ENCODE measurements at regions not wholly inside any gene's neighbourhood (a gene's known extent, or its start where the extent isn't known, plus 50 kb on each side); places are given as distances from the start of the nearest gene placed in this dataset.

DNA sequence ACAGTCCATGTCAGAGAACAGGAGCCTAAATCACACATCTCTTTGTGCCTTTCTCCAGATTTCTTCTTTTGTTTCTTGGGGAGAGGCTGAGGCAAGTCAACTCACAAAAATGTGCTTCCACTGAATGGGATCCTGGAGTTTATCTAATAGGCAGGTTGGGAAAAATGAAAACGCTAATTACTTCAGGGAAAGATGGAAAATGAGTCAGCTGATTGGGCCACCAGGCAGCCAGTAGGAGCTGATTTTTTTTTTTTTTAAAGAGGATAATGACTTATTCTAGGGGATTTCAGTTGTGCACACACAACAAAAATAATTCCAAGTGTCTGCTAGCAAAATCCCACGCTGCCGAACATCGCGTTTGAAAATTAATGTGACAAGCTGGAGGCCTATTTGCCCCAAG, 412.8 kb upstream of the ZMIZ1 start:
- no peak for DNase-seq (ENCODE audit: extremely low read depth, low read depth)
- no peak overlapping the region for H3K4me3 ChIP-seq (replicated peaks; ENCODE audit: low read depth, low read length)
- TF ChIP-seq, protein P1, sequence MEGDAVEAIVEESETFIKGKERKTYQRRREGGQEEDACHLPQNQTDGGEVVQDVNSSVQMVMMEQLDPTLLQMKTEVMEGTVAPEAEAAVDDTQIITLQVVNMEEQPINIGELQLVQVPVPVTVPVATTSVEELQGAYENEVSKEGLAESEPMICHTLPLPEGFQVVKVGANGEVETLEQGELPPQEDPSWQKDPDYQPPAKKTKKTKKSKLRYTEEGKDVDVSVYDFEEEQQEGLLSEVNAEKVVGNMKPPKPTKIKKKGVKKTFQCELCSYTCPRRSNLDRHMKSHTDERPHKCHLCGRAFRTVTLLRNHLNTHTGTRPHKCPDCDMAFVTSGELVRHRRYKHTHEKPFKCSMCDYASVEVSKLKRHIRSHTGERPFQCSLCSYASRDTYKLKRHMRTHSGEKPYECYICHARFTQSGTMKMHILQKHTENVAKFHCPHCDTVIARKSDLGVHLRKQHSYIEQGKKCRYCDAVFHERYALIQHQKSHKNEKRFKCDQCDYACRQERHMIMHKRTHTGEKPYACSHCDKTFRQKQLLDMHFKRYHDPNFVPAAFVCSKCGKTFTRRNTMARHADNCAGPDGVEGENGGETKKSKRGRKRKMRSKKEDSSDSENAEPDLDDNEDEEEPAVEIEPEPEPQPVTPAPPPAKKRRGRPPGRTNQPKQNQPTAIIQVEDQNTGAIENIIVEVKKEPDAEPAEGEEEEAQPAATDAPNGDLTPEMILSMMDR (IDR thresholded peaks at IDR 0.05; ENCODE audit: low read depth, low read length, missing control alignments) = no peak

DNA sequence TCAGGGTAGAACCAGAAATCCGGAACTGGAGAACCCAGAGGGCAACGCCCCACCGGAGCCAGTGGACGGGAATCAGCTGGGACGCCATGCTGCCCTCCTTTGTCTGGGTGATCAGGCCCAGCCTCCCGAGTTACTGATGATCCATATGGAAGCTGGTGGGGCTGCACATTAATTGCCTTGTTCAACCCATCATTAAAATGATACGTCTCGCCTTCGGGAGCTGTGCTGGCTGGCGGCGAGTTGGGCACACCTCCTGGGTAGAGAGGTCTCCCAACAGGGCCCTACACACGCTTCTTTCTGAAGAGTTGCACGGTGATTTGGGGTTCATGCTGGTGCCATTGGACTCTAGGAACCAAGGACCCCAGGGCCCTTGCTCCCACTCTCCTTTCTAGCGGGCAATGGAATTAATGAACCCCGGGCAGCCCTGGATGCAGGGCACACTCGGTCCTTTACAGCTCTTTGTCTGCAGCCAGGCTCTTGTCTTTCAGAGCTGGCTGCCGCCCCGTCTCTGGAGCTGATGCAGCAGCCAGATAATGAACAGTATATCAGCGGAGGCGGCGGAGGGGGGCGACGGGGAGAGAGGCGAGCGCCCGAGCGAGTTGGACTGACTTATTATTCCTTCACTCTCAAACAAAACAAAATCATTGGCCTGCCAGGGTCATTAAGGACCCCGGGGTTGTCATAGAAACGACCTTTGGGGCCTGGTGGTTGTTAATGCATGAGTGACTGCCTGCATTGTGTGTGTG, 412.2 kb upstream of the ZMIZ1 start:
- no peak for DNase-seq (ENCODE audit: extremely low read depth, low read depth)
- TF ChIP-seq, protein P1 (IDR thresholded peaks at IDR 0.05; ENCODE audit: low read depth, low read length, missing control alignments) = no peak
- no peak overlapping the region for H3K4me3 ChIP-seq (replicated peaks; ENCODE audit: low read depth, low read length)

DNA sequence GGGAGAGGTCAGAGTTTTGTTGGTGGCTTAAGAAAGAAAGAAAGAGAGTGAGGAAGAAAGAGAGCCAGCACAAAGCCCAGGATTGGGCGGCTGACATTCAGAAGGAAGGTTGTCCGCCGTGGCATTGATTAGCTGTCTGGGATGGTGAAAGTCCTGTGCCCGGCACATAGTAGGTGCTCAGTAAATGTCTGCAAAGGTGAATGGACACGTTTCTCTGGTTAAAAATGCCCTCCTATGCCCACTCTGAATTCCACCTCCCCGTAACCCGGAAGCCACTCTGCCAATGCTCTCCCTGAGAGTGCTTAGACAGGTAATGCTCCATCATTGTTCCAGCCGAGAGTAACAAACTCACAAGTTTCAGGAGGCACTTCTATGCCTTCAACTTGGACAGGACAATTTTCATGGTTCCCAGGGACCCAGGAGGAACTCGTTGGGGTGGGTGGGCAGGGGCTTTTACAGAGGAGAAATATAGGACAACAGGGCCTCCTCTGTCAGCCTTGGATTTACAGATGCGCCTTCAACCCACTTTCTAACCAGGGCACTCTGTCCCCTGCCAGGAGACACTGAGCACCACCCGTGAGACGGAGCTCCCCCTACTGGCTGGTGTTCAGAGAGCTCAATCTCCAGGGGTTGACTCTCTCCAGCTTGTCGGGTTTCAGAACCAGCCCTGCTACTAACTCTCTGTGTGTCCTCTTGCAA, 411.5 kb upstream of the ZMIZ1 start:
- TF ChIP-seq, protein P1 (IDR thresholded peaks at IDR 0.05; ENCODE audit: low read depth, low read length, missing control alignments) = peak; percentile 71
- no peak overlapping the region for H3K4me3 ChIP-seq (replicated peaks; ENCODE audit: low read depth, low read length)
- DNase-seq (ENCODE audit: extremely low read depth, low read depth) = no peak

DNA sequence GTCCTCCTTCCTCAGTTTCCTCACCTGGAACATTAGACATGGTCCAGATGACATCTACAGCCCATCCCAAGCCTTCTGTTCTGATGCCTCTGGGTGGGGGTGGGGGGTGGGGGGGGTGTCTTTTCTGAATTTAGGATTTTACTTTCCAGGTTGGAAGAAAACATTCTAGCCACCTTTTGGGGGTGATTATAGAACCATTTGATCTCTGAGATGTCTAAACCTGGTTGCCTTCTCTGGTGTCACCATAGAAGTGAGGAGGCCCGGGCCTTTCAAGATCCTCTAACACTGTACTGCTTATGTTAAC, 411.0 kb upstream of the ZMIZ1 start:
- H3K4me3 ChIP-seq (replicated peaks; ENCODE audit: low read depth, low read length) = no peak overlapping the region
- TF ChIP-seq, protein P1 (IDR thresholded peaks at IDR 0.05; ENCODE audit: low read depth, low read length, missing control alignments) = no peak

DNA sequence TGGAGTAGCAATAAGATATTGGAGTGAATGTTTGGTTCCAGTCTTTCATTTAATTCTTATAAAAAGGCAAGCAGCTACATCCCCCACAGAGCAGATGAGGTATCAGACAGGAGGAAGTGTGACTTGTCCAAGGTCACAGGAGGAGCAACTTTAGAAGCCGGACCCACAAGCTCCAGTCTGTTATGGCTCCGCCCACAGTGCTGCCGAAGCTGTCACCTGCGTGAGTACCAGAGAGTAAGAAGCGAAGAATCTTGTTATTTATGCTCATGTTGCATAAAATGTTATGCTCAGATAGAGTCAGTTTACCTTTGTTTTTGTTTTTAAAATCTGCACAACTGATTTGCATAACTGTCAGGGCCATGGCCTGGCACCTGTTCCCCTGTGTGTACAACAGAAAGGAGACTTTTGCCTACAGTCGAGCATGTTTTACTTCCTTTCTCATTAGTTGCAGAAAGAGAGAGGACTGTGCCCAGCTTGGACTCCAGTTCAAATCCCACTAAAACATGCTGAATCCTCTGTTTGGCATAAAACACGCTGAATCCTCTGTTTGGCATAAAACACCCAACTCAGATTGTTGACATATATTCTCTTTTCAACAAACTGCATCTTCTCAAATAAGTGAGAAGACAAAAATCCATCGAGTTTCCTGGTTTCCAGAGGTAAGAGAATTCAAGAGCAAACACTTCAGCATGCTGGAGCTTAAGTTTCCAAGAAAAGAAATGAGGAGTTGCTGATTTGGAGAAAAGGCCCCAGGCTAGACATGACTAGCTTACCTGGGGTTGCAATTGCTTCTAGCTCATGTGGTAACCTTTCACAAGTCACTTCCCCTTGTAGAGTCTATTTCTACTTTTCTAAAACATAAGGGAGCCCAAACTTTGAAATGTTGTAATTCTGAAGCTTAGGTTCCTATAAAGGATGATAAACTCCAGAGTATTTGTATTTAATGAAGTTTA, 409.8 kb upstream of the ZMIZ1 start:
- TF ChIP-seq, protein P1 (IDR thresholded peaks at IDR 0.05; ENCODE audit: low read depth, low read length, missing control alignments) = no peak
- H3K4me3 ChIP-seq (replicated peaks; ENCODE audit: low read depth, low read length) = no peak overlapping the region

More for the DNA sequence above, 411.0 kb upstream of the ZMIZ1 start:
- DNase-seq (ENCODE audit: extremely low read depth, low read depth) = no peak

DNA sequence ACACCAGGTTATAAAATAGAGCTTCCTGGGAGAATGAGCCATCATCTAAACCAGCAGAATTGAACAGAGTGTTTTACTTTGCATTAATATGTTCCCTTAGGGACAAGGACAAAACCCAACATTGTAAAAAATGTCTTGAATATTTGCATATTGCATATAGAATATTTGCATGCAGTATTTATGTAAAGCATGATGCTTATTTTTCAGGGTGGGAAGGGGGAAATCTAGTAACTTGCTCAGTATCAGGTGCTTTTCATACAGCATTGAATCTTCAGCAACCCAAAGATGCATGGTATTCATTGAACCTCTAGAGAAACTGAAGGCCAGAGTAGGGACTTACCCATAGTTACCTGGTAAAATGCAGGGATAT, 409.2 kb upstream of the ZMIZ1 start:
- H3K4me3 ChIP-seq (replicated peaks; ENCODE audit: low read depth, low read length) = no peak overlapping the region
- TF ChIP-seq, protein P1 (IDR thresholded peaks at IDR 0.05; ENCODE audit: low read depth, low read length, missing control alignments) = no peak

More for the DNA sequence above, 409.8 kb upstream of the ZMIZ1 start:
- no peak for DNase-seq (ENCODE audit: extremely low read depth, low read depth)

More for the DNA sequence above, 409.2 kb upstream of the ZMIZ1 start:
- DNase-seq (ENCODE audit: extremely low read depth, low read depth) = no peak
